Islet precursor cell (in vitro differentiated cells): ENCODE measurements at regions not wholly inside any gene's neighbourhood (a gene's known extent, or its start where the extent isn't known, plus 50 kb on each side); places are given as distances from the start of the nearest gene placed in this dataset.
A peak's percentile ranks its signal among the peaks of the same experiment; 100 is the strongest.
"Not testable (repeated sequence)": the region's sequence is repeated elsewhere in the genome, so short reads cannot be mapped to it uniquely, and the experiment has no call there.

Experiments used
- DNase-seq: peaks from one replicate; pipeline ENCODE4 v3.0.0-alpha.2; 2018

- DNase-seq: no peak
These were observed 73.5 kb upstream of the CDK6 start for GRCh38 chr7:92909686-92910475.

- peak; percentile 95 for DNase-seq
These were observed 68.1 kb upstream of the CDK6 start for GRCh38 chr7:92904244-92905131.

GRCh38 chr7:92898798-92899197 is 62.4 kb upstream of the CDK6 start:
- DNase-seq: no peak

- DNase-seq: not testable (repeated sequence)
These were observed 58.5 kb upstream of the CDK6 start for GRCh38 chr7:92894857-92895256.

GRCh38 chr7:92889081-92889480 is 52.7 kb upstream of the CDK6 start:
- no peak for DNase-seq
